Loucy (cell line): ENCODE measurements at regions not wholly inside any gene's neighbourhood (a gene's known extent, or its start where the extent isn't known, plus 50 kb on each side); places are given as distances from the start of the nearest gene placed in this dataset.

ENCODE experiments used
- CTCF ChIP-seq: fragments of 200-600 bp; sonication (generic); conservative IDR thresholded peaks from 2 replicates; pipeline ENCODE4 v1.5.1; 2014; ENCODE audit warnings: mild to moderate bottlenecking, antibody characterized with exemption, low read length
- EZH2phosphoT487 ChIP-seq: fragments of 200-600 bp; IDR thresholded peaks from 2 replicates; pipeline ENCODE4 v1.6.1; 2018; ENCODE audit warnings: antibody characterized with exemption, mild to moderate bottlenecking, moderate library complexity, borderline replicate concordance

- TF ChIP-seq CTCF: no peak
- no peak for TF ChIP-seq EZH2phosphoT487
These were observed 287.4 kb upstream of the LYPLAL1 start for GRCh38 chr1:218886101-218886871.
